ENCODE measurements at regions not wholly inside any gene's neighbourhood (a gene's known extent, or its start where the extent isn't known, plus 50 kb on each side); places are given as distances from the start of the nearest gene placed in this dataset.

DNA sequence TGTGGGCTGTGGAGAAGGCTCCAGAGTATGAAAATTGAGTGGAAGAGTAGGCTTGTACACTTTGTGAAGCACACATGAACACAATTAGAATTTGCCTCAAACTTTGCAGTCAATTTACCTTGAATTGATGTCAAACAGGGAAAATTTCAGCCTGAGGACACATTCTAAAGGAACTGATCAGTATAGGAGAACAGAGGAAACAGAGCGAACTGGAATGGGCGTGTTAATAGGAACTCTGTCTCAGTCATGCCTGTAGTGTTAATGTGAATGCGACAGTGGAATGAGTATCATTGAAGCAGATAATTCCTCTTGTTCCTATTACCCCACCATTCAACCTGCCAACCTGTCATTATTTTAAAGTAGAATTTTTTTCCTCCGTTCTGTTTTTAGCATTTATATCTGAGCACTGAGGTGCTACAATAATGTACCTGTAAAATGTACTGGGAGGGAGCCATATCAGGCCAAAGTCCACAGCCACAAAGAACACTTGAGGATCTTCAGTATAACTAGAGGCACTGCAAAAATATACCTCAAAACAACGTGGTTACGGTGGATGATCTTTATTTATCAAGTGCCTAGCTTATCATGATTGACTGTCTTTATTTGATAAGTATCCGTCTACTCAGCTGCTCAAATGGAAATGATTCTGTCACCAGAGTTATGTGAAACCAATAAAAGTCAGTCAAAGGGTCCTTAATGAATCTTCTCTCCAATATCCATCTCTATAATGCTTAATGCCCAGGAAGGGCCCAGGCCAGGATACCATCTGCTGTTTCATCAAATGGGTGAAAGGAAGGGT lies 125.3 kb upstream of the STMND1 start:
- Histone ChIP-seq H3K4me1 (ENCODE audit: low read length) (no peaks in the 10 kb centered on the region), H4K20me1 (ENCODE audit: insufficient read depth, low read depth, low read length) (no peaks in the 10 kb centered on the region), H3K36me3 (ENCODE audit: insufficient read depth, low read length) (no peaks in the 10 kb centered on the region), H3K9ac (ENCODE audit: low read length) (no peak overlapping the region), H2AFZ (ENCODE audit: low read length) (no peak overlapping the region), H3K9me2 (replicated peaks; ENCODE audit: insufficient read depth, low read length) (no peaks in the 10 kb centered on the region), H3K4me2 (ENCODE audit: low read depth, low read length, poor library complexity, severe bottlenecking) (no peak overlapping the region), H3K27me3 (ENCODE audit: low read length) (0 out of 2 replicates have a peak, but pooled peaks cover 3% of the 10 kb centered on the region), H3K4me3 (ENCODE audit: low read length) (no peak overlapping the region), H3K9me3 (ENCODE audit: low read length) (no peaks in the 10 kb centered on the region), H3K27ac (ENCODE audit: low read length) (no peak overlapping the region), H3K79me2 (ENCODE audit: low read length) (no peaks in the 10 kb centered on the region)
- no peak for DNase-seq

DNA sequence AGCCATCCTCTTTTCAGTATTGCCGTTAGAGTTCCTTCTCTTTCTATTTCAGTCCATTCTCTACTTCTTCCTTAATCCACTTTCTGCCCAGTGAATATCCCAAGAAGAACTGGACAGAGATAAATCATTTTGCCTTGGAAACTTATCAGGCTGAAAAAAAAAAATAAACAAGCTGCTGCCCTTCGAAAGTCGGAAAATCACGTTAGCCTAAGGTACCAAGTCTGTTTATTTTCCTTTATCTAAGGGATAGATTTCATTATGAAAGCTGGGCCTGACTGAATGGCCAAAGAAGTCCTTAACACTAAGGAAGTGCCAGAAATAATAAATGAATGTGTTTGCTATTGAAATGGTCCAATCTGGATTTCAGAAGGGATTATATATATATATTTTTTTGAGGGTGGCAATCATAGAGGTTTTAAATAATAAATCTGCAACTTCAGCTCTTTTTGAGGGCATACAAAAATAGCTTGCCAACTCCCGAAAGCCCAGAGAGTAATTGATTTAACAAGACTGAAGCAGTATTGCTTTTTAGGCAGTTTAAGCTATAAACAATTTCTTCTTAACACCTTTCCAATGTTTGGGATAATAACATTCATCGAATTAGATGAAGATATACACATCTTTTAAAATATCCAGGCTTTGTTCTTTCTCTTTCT lies 127.0 kb upstream of the STMND1 start:
- Histone ChIP-seq H3K27ac (ENCODE audit: low read length) (no peak overlapping the region), H3K79me2 (ENCODE audit: low read length) (no peaks in the 10 kb centered on the region), H3K4me2 (ENCODE audit: low read depth, low read length, poor library complexity, severe bottlenecking) (no peak overlapping the region), H3K9ac (ENCODE audit: low read length) (no peak overlapping the region), H2AFZ (ENCODE audit: low read length) (no peak overlapping the region), H3K4me1 (ENCODE audit: low read length) (no peaks in the 10 kb centered on the region), H3K4me3 (ENCODE audit: low read length) (no peak overlapping the region), H3K27me3 (ENCODE audit: low read length) (0 out of 2 replicates have a peak, but pooled peaks cover 3% of the 10 kb centered on the region), H3K9me3 (ENCODE audit: low read length) (no peaks in the 10 kb centered on the region), H3K9me2 (replicated peaks; ENCODE audit: insufficient read depth, low read length) (no peaks in the 10 kb centered on the region), H3K36me3 (ENCODE audit: insufficient read depth, low read length) (no peaks in the 10 kb centered on the region), H4K20me1 (ENCODE audit: insufficient read depth, low read depth, low read length) (no peaks in the 10 kb centered on the region)
- DNase-seq: no peak

DNA sequence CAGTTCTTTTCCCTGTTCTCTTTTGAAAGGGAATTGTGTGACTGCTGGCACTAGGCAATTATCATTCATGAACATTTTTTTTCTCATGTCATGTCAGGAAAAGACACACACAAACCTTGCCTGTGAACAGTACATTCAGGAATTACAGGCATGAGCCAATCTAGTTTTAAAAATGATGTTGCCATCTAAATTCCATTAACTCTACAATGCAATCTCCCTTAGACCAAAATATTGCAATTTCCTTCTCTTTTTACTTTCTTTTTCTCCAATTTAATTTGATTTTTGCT lies 127.5 kb upstream of the STMND1 start:
- H3K9me3 ChIP-seq (ENCODE audit: low read length): no peaks in the 10 kb centered on the region
- H3K79me2 ChIP-seq (ENCODE audit: low read length): no peaks in the 10 kb centered on the region
- H3K4me2 ChIP-seq (ENCODE audit: low read depth, low read length, poor library complexity, severe bottlenecking): no peak overlapping the region
- no peak overlapping the region for H2AFZ ChIP-seq (ENCODE audit: low read length)
- H3K27me3 ChIP-seq (ENCODE audit: low read length): 0 out of 2 replicates have a peak, but pooled peaks cover 3% of the 10 kb centered on the region
- H3K9me2 ChIP-seq (replicated peaks; ENCODE audit: insufficient read depth, low read length): no peaks in the 10 kb centered on the region
- no peaks in the 10 kb centered on the region for H4K20me1 ChIP-seq (ENCODE audit: insufficient read depth, low read depth, low read length)
- H3K27ac ChIP-seq (ENCODE audit: low read length): no peak overlapping the region
- H3K4me1 ChIP-seq (ENCODE audit: low read length): no peaks in the 10 kb centered on the region
- DNase-seq: no peak
- H3K9ac ChIP-seq (ENCODE audit: low read length): no peak overlapping the region
- H3K4me3 ChIP-seq (ENCODE audit: low read length): no peak overlapping the region
- H3K36me3 ChIP-seq (ENCODE audit: insufficient read depth, low read length): no peaks in the 10 kb centered on the region

DNA sequence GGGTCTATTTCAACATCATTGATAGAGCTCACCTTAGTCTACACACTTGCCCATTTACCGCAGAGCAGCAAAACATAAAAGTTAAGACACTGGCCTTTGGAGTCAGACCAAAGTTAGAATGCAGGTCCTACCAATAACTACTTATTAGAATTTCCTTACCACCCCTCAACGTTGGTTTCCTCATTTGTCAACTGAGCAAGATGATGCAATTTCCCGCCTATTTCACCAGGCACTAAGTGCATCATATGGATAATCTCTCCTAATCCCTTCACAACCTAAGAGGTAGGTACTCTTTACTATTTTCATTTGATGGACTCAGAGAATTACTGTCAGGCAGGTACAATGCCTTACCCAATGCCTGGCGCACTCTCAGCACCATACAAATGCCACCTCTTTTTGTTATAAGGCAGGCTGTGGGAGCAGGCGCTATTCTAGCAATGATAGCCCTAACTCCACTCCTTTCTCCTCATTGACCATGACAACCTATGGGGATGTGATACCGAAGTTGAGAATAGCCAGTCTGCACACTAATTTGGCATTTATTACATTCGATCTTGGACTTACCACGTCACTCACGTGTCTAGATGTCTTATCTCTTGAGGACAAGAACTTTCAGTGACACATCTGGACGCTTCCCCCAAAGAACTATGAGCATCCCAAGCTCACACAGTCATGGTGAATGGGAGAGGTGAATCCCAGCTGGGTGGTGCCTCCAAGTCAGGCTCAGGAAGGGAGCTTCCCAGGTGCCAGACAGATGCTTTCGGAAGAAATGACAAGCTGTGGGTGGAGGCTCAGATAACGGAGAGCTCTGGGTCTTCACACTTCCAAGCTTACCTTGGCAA lies 128.1 kb upstream of the STMND1 start:
- Histone ChIP-seq H4K20me1 (ENCODE audit: insufficient read depth, low read depth, low read length) (no peaks in the 10 kb centered on the region), H3K27ac (ENCODE audit: low read length) (no peak overlapping the region), H3K9me2 (replicated peaks; ENCODE audit: insufficient read depth, low read length) (no peaks in the 10 kb centered on the region), H3K4me1 (ENCODE audit: low read length) (no peaks in the 10 kb centered on the region), H3K27me3 (ENCODE audit: low read length) (0 out of 2 replicates have a peak, but pooled peaks cover 3% of the 10 kb centered on the region), H3K79me2 (ENCODE audit: low read length) (no peaks in the 10 kb centered on the region), H2AFZ (ENCODE audit: low read length) (no peak overlapping the region), H3K9me3 (ENCODE audit: low read length) (no peaks in the 10 kb centered on the region), H3K4me2 (ENCODE audit: low read depth, low read length, poor library complexity, severe bottlenecking) (no peak overlapping the region), H3K36me3 (ENCODE audit: insufficient read depth, low read length) (no peaks in the 10 kb centered on the region), H3K4me3 (ENCODE audit: low read length) (no peak overlapping the region), H3K9ac (ENCODE audit: low read length) (no peak overlapping the region)
- DNase-seq: no peak

DNA sequence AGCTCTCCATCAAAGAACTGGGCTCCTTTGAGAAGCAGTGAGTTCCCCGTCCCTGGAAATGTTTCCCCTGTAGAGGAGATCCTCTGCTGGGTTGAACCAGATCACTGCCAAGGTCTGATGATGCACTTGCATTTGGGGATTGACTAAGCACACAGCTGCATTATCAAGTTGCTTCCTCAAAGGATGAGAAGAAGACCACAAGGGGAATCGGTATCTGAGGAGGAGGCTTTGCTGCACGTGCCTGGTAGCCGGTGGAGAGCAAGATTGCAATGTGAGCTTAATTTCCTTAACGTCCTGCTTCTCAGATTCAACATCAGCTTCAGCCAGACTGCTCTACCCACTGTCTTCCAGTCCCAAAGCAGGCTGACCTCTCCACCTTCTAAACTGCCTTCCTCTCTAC lies 128.8 kb upstream of the STMND1 start:
- Histone ChIP-seq H3K4me3 (ENCODE audit: low read length) (no peak overlapping the region), H4K20me1 (ENCODE audit: insufficient read depth, low read depth, low read length) (no peaks in the 10 kb centered on the region), H3K36me3 (ENCODE audit: insufficient read depth, low read length) (no peaks in the 10 kb centered on the region), H3K4me1 (ENCODE audit: low read length) (no peaks in the 10 kb centered on the region), H3K27ac (ENCODE audit: low read length) (no peak overlapping the region), H3K9me2 (replicated peaks; ENCODE audit: insufficient read depth, low read length) (no peaks in the 10 kb centered on the region), H3K4me2 (ENCODE audit: low read depth, low read length, poor library complexity, severe bottlenecking) (no peak overlapping the region), H2AFZ (ENCODE audit: low read length) (no peak overlapping the region), H3K9ac (ENCODE audit: low read length) (no peak overlapping the region), H3K27me3 (ENCODE audit: low read length) (0 out of 2 replicates have a peak, but pooled peaks cover 3% of the 10 kb centered on the region), H3K79me2 (ENCODE audit: low read length) (no peaks in the 10 kb centered on the region), H3K9me3 (ENCODE audit: low read length) (no peaks in the 10 kb centered on the region)
- no peak for DNase-seq

DNA sequence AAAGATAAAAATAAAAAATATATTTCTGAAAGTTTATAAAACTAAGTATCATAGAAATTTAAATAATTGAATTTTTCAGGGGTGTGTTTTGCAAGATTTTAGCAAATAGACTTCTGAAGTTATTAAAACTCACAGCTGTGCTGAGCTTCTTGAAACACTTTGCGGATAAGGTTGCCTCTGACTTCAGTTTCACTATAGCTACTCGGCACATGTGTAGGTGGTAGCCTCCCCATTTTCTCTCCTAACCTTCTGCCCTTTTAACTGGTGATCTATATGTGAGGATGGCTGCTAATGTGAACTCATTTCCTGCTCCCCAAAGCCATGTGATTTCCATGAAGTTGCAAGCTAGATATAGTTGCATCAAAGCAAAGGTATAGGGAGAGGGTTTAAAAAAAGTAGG lies 129.3 kb upstream of the STMND1 start:
- no peaks in the 10 kb centered on the region for H3K9me3 ChIP-seq (ENCODE audit: low read length)
- H3K4me2 ChIP-seq (ENCODE audit: low read depth, low read length, poor library complexity, severe bottlenecking): no peak overlapping the region
- H3K79me2 ChIP-seq (ENCODE audit: low read length): no peaks in the 10 kb centered on the region
- H3K4me3 ChIP-seq (ENCODE audit: low read length): no peak overlapping the region
- H3K9me2 ChIP-seq (replicated peaks; ENCODE audit: insufficient read depth, low read length): no peaks in the 10 kb centered on the region
- H3K4me1 ChIP-seq (ENCODE audit: low read length): no peaks in the 10 kb centered on the region
- H4K20me1 ChIP-seq (ENCODE audit: insufficient read depth, low read depth, low read length): no peaks in the 10 kb centered on the region
- H3K27me3 ChIP-seq (ENCODE audit: low read length): 0 out of 2 replicates have a peak, but pooled peaks cover 3% of the 10 kb centered on the region
- no peak overlapping the region for H2AFZ ChIP-seq (ENCODE audit: low read length)
- no peaks in the 10 kb centered on the region for H3K36me3 ChIP-seq (ENCODE audit: insufficient read depth, low read length)
- H3K27ac ChIP-seq (ENCODE audit: low read length): no peak overlapping the region
- no peak for DNase-seq
- H3K9ac ChIP-seq (ENCODE audit: low read length): no peak overlapping the region

DNA sequence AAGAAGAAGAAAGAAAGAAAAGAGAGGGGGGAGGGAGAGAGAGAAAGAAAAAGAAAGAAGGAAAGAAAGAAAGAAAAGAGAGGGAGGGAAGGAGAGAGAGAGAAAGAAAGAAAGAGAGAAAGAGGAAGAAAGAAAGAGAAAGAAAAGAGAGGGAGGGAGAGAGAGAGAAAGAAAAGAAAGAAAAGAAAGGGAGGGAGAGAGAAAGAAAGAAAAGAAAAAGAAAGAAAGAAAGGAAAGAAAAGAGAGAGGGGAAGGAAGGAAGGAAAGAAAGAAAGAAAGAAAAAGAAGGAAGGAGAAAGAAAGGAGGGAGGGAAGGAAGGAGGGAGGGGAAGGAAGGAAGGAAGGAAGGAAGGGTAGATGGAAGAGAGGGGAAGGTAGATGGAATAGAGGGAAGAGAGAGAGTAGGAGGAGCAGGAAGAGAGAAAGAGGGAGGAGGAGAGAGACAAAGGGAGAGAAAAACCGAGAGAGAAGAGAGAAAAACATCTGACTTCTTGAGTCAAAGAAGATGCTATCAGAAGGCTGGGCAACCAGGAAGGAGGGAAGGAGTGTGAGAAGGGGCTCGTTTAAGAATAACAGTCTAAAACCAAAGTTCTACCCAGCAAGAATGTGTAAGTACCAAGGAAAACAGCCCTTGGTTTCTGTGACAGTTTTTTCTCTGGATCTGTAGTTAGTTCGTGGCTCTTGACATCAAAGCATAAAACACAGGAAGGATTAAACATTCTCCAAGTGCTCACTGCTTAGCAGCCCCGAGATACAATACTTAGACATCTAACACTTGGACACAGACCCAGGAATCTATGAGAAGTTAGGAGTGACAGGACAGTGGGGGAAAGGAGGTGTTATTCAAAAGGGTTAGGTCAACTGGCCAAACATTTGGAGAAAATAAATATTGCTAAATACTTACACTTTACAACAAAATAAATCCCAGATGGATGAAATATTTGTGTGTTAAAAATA lies 131.9 kb upstream of the STMND1 start:
- H3K9me2 ChIP-seq (replicated peaks; ENCODE audit: insufficient read depth, low read length): no peaks in the 10 kb centered on the region
- H4K20me1 ChIP-seq (ENCODE audit: insufficient read depth, low read depth, low read length): no peaks in the 10 kb centered on the region
- H3K4me1 ChIP-seq (ENCODE audit: low read length): no peaks in the 10 kb centered on the region
- H3K9me3 ChIP-seq (ENCODE audit: low read length): no peaks in the 10 kb centered on the region
- DNase-seq: no peak
- no peak overlapping the region for H3K9ac ChIP-seq (ENCODE audit: low read length)
- H3K4me2 ChIP-seq (ENCODE audit: low read depth, low read length, poor library complexity, severe bottlenecking): no peak overlapping the region
- H3K4me3 ChIP-seq (ENCODE audit: low read length): no peak overlapping the region
- H3K27me3 ChIP-seq (ENCODE audit: low read length): no peaks in the 10 kb centered on the region
- no peaks in the 10 kb centered on the region for H3K36me3 ChIP-seq (ENCODE audit: insufficient read depth, low read length)
- no peak overlapping the region for H3K27ac ChIP-seq (ENCODE audit: low read length)
- H3K79me2 ChIP-seq (ENCODE audit: low read length): no peaks in the 10 kb centered on the region
- no peak overlapping the region for H2AFZ ChIP-seq (ENCODE audit: low read length)

Data from Karpas-422 (cell line).